HG03558 (cell line): ENCODE measurements at regions not wholly inside any gene's neighbourhood (a gene's known extent, or its start where the extent isn't known, plus 50 kb on each side); places are given as distances from the start of the nearest gene placed in this dataset.

Experiments used
- ATAC-seq: cut with Tn5 transposase; IDR thresholded peaks from one replicate; pipeline ENCODE4 v1.9.1; 2021; ENCODE audit warnings: moderate number of reproducible peaks; ENCODE audit not compliant: unreplicated experiment; ENCODE audit errors: extremely low read depth

DNA sequence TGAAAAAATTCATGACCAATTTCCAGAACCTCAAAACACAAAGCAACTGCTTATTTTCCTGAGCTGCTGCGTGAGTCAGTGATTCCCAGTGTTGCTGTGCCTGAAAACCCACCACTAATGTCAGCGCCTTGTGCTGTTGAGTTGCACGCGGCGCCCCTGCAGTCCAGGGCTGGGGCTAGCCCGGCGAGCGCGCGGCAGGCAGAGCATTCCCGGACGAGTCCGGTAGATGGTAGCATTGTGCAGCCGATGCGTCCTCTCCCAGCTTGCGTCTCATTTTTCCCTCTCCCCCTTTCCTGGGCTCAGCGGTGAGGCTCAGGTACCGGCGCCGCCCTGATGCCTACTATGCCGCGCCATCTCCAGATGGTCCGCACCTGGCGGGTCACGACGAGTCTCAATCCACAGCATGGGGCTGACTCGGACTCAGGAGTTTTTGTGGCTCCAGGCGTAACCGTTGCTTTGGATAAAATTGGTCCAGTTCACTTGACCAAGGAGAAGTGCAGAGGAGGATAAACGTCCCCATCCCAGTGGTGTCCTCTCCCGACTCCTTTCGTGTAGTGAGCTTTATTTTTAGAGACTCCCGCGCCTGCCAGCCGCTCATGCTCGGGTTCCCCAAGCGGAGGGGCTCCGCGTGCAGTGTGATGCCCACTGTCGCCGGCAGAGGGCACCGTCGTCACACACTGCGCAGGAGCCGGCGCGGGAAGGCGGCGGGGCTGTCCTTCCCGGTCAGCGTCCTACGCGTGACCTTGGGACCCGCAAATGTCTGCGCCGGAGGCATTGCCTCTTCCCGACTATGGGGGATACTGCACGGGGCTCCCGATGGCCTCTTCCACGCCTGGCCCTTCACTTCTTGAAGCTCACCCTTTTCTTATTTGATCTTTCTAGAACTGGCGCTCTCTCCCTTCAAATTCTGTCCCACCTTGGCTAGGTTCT, 53.6 kb upstream of the IGFBP7 start:
- ATAC-seq = peak; percentile 84

DNA sequence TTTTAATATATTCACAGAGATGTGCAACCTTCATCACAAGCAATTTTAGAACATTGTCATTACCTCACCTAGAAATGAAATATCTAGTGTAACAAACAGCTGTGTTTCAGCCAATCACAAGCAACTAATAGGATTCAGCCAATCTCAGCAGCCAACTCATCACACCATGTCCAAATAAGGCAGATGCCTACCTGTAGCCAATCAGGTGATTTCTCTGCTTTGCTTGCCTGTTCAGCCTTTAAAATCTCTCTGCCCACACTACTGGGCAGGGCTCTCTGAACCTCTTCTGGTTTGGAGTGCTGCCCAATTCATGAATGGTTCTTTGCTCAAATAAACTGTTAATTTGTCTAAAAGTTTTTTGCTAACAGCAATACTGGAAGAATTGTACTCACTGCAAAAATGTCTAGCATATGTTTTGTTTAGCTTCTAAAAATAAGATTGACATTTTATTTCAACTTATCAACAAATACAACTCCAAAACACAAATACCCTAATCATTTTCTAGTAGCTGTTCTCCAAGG, 52.4 kb upstream of the IGFBP7 start:
- ATAC-seq = no peak
